Psoas muscle (tissue), 7 donors: ENCODE measurements at regions not wholly inside any gene's neighbourhood (a gene's known extent, or its start where the extent isn't known, plus 50 kb on each side); places are given as distances from the start of the nearest gene placed in this dataset.

Experiments used
- ATAC-seq, 4 donors: fragments of 200-7000 bp; cut with Tn5 transposase; one replicate each; pipeline ENCODE4 v1.9.1; 2020; ENCODE audit warnings: moderate library complexity in 3 of 4, mild to moderate bottlenecking in 2 of 4
- DNase-seq, 2 donors: peaks; one replicate each; pipeline ENCODE4 v3.0.0-alpha.2; 2020
- H3K27ac ChIP-seq: fragments of 200-600 bp; one replicate; pipeline ENCODE4 v1.8.0; 2022
- H3K27me3 ChIP-seq, 3 donors: fragments of 200-600 bp in 1 of 3; one replicate each; pipeline versions ENCODE4 v1.6.1 to v1.8.0; 2013 to 2022; ENCODE audit warnings: low read length in 2 of 3, mild to moderate bottlenecking in 2 of 3, moderate library complexity in 1 of 3; ENCODE audit not compliant: insufficient read depth in 3 of 3
- H3K36me3 ChIP-seq, 2 donors: fragments of 200-600 bp in 1 of 2; one replicate each; pipeline versions ENCODE4 v1.6.1 to v1.8.0; 2013 to 2022; ENCODE audit warnings: low read depth in 1 of 2, mild to moderate bottlenecking in 1 of 2, moderate library complexity in 1 of 2; ENCODE audit not compliant: insufficient read depth in 1 of 2
- H3K4me1 ChIP-seq: fragments of 200-600 bp; one replicate; pipeline ENCODE4 v1.8.0; 2022
- H3K4me3 ChIP-seq: fragments of 200-600 bp; one replicate; pipeline ENCODE4 v1.8.0; 2022; ENCODE audit warnings: mild to moderate bottlenecking
- H3K9me3 ChIP-seq: fragments of 200-600 bp; one replicate; pipeline ENCODE4 v1.8.0; 2022
- CTCF ChIP-seq: fragments of 200-600 bp; IDR thresholded peaks from one replicate; pipeline ENCODE4 v1.8.0; 2022; ENCODE audit warnings: antibody characterized with exemption
- WGBS, 3 donors: extraction: QIAGEN DNeasy Blood & Tissue Kit; methylation state at CpG; one replicate each; pipeline versions ENCODE4 v1.1.6 to v1.1.7; 2013; 5-methylcytosine and 5-hydroxymethylcytosine counted together
- intact Hi-C, 2 donors: fragments of 100-400 bp; cut with DNase I; formaldehyde crosslinking; loops; one replicate each; pipeline versions ENCODE4 v1.11.0 to v1.14.2; 2022
- donor health status: healthy with polysubstance abuse.
- donor health status: DM: no; HTN: no; CAD: no; lungs with moderate emphysema.
- donor health status: Bipolar disorder and iron deficiency.
- donor health status: healthy.
- donor health status: DM: yes; HTN: yes; CAD: no.
- donor health status: DM: no; HTN: no; CAD: no.
- donor health status: DM: yes; HTN: yes; CAD: no.

- WGBS, 3 donors: 95 to 96% (median 96%) methylated on average over 11 of the region's 11 CpGs
- Histone ChIP-seq H3K27ac (no peak overlapping the region), H3K4me3 (no peak overlapping the region), H3K27me3 (peaks cover 0 to 6% (median 0%) of the 10 kb centered on the region in 3 donors), H3K9me3 (no peaks in the 10 kb centered on the region), H3K36me3 (no peaks in the 10 kb centered on the region), H3K4me1 (peaks cover 20% of the 10 kb centered on the region)
- intact Hi-C loops: no loop called here
- ATAC-seq: no peak
- TF ChIP-seq CTCF: no peak
- DNase-seq: no peak
These were observed 55.9 kb upstream of the SNX9 start for GRCh38 chr6:157766901-157767774.

GRCh38 chr6:157767775-157768156 lies 55.3 kb upstream of the SNX9 start:
- peaks cover 0 to 12% (median 0%) of the 10 kb centered on the region in 3 donors for H3K27me3 ChIP-seq
- H3K27ac ChIP-seq: no peak overlapping the region
- DNase-seq (no peak), ATAC-seq (no peak)
- 91 to 93% (median 92%) methylated on average over 3 of the region's 3 CpGs for WGBS, 3 donors
- H3K36me3 ChIP-seq: no peaks in the 10 kb centered on the region
- no peak for TF ChIP-seq CTCF
- H3K9me3 ChIP-seq: no peaks in the 10 kb centered on the region
- no peak overlapping the region for H3K4me3 ChIP-seq
- intact Hi-C loops: no loop called here
- peaks cover 20% of the 10 kb centered on the region for H3K4me1 ChIP-seq

GRCh38 chr6:157768304-157768703 lies 54.7 kb upstream of the SNX9 start:
- Histone ChIP-seq H3K4me3 (no peak overlapping the region), H3K27me3 (peaks cover 0 to 15% (median 0%) of the 10 kb centered on the region in 3 donors), H3K36me3 (no peaks in the 10 kb centered on the region), H3K9me3 (no peaks in the 10 kb centered on the region), H3K4me1 (peaks cover 15% of the 10 kb centered on the region), H3K27ac (no peak overlapping the region)
- intact Hi-C loops: no loop called here
- no peak for DNase-seq
- 86 to 88% (median 87%) methylated on average over 6 of the region's 6 CpGs for WGBS, 3 donors
- ATAC-seq: no peak
- no peak for TF ChIP-seq CTCF

GRCh38 chr6:157768863-157769551 lies 54.0 kb upstream of the SNX9 start:
- peaks cover 0 to 19% (median 0%) of the 10 kb centered on the region in 3 donors for H3K27me3 ChIP-seq
- no peak overlapping the region for H3K4me3 ChIP-seq
- TF ChIP-seq CTCF: no peak
- ATAC-seq (no peak), DNase-seq (no peak)
- no peak overlapping the region for H3K27ac ChIP-seq
- intact Hi-C loops: no loop called here
- H3K4me1 ChIP-seq: peaks cover 8% of the 10 kb centered on the region
- no peaks in the 10 kb centered on the region for H3K36me3 ChIP-seq
- WGBS, 3 donors: 81 to 91% (median 86%) methylated on average over 13 of the region's 13 CpGs
- H3K9me3 ChIP-seq: no peaks in the 10 kb centered on the region
